ENCODE measurements at regions not wholly inside any gene's neighbourhood (a gene's known extent, or its start where the extent isn't known, plus 50 kb on each side); places are given as distances from the start of the nearest gene placed in this dataset.

- DNase-seq: no peak
Observed at GRCh38 chr4:115883231-115883630, 769.8 kb upstream of the NDST4 start.

GRCh38 chr4:115873048-115873447, 759.6 kb upstream of the NDST4 start:
- DNase-seq: no peak

- DNase-seq: no peak
Observed at GRCh38 chr4:115871596-115871995, 758.2 kb upstream of the NDST4 start.

- no peak for DNase-seq
Observed at GRCh38 chr4:115866364-115866896, 753.0 kb upstream of the NDST4 start.

- no peak for DNase-seq
Observed at GRCh38 chr4:115865736-115866135, 752.3 kb upstream of the NDST4 start.

- no peak for DNase-seq
Observed at GRCh38 chr4:115852767-115853091, 739.3 kb upstream of the NDST4 start.

GRCh38 chr4:115851918-115852766, 738.7 kb upstream of the NDST4 start:
- peak; percentile 54 for DNase-seq

GRCh38 chr4:115850799-115851509, 737.5 kb upstream of the NDST4 start:
- DNase-seq: no peak

- no peak for DNase-seq
Observed at GRCh38 chr4:115844180-115844579, 730.8 kb upstream of the NDST4 start.

- DNase-seq: no peak
Observed at GRCh38 chr4:115841871-115842270, 728.5 kb upstream of the NDST4 start.

- no peak for DNase-seq
Observed at GRCh38 chr4:115834441-115834840, 721.0 kb upstream of the NDST4 start.

- DNase-seq: no peak
Observed at GRCh38 chr4:115824630-115825029, 711.2 kb upstream of the NDST4 start.

GRCh38 chr4:115803825-115804224, 690.4 kb upstream of the NDST4 start:
- no peak for DNase-seq

GRCh38 chr4:115790812-115791211, 677.4 kb upstream of the NDST4 start:
- no peak for DNase-seq

GRCh38 chr4:115781528-115782146, 668.2 kb upstream of the NDST4 start:
- peak; percentile 24 for DNase-seq

- no peak for DNase-seq
Observed at GRCh38 chr4:115780835-115781234, 667.4 kb upstream of the NDST4 start.

GRCh38 chr4:115780268-115780667, 666.8 kb upstream of the NDST4 start:
- no peak for DNase-seq

- DNase-seq: no peak
Observed at GRCh38 chr4:115770046-115770543, 656.7 kb upstream of the NDST4 start.

- DNase-seq: no peak
Observed at GRCh38 chr4:115769396-115769795, 656.0 kb upstream of the NDST4 start.

GRCh38 chr4:115763051-115763450, 649.6 kb upstream of the NDST4 start:
- DNase-seq: no peak

- no peak for DNase-seq
Observed at GRCh38 chr4:115759231-115759630, 645.8 kb upstream of the NDST4 start.

GRCh38 chr4:115749404-115749803, 636.0 kb upstream of the NDST4 start:
- DNase-seq: no peak

- no peak for DNase-seq
Observed at GRCh38 chr4:115740806-115741205, 627.4 kb upstream of the NDST4 start.
